Heart left ventricle (tissue), 13 donors: ENCODE measurements at regions not wholly inside any gene's neighbourhood (a gene's known extent, or its start where the extent isn't known, plus 50 kb on each side); places are given as distances from the start of the nearest gene placed in this dataset.
"Not testable (repeated sequence)": the region's sequence is repeated elsewhere in the genome, so short reads cannot be mapped to it uniquely, and the experiment has no call there.

ENCODE experiments used
- POLR2A ChIP-seq, 2 donors: fragments of 450-650 bp; IDR thresholded peaks; one replicate each; pipeline ENCODE4 v1.6.1; 2017; ENCODE audit warnings: antibody characterized with exemption in 2 of 2, mild to moderate bottlenecking in 2 of 2, moderate library complexity in 2 of 2
- TF ChIP-seq, protein P1 (sequence below), 12 donors: fragments of 200-600 bp; sonication (generic) in 4 of 12; IDR thresholded peaks; one replicate each; pipeline versions ENCODE4 v1.5.0 to v1.8.0; 2018 to 2022; ENCODE audit warnings: antibody characterized with exemption in 12 of 12, mild to moderate bottlenecking in 5 of 12
- donor health status: ischemic (EF 13 %, LVEDD 7.1; RV severe dilation, severe dysfunction).
- donor health status: DM: no; HTN: yes; CAD: no.
- donor health status: DM: no; HTN: no; CAD: no.
- donor health status: ischemic (EF 25% LVEDD 6.9; RV normal size, moderate dysfunction).
- donor health status: ischemic (EF 25% LVEDD 5.7; RV mildly dilated, moderate dysfunction).
- donor health status: ischemic (EF 35%, LVEDD 5.7; RV mildly dilated, moderate dysfunction).
- donor health status: nonischemic (EF 11% LVEDD 7.7; RV severe dilation, severe dysfunction).
- donor health status: DM: yes; HTN: yes; CAD: no.
- donor health status: PGD.
- donor health status: ischemic (EF 29% LVEDD 5.4; RV normal size, mild dysfunction).
- donor health status: nonischemic (EF 23%, LVEDD 6.1; RV moderate dilation, normal function).

DNA sequence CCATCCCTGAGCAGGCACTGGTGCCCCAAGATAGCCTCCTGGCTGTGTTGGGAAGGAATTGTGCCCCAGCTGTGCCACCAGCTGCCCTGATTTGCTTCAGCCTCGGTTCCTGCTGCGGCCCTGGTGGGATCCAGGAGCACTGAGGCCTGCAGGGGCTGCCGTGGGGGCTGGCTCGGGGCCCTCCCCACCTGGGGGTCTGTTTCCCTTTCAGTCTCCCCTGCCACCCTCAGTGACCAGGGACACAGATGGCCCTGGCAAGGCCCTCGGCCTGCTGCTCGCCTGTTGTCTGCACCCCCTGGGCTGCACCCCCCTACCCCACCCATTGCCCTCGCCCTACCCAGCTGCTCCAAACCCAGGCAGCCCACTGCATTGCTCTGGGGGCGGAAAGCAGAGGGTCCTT lies 483.8 kb downstream of the TUBA3C start:
- TF ChIP-seq, protein P1, sequence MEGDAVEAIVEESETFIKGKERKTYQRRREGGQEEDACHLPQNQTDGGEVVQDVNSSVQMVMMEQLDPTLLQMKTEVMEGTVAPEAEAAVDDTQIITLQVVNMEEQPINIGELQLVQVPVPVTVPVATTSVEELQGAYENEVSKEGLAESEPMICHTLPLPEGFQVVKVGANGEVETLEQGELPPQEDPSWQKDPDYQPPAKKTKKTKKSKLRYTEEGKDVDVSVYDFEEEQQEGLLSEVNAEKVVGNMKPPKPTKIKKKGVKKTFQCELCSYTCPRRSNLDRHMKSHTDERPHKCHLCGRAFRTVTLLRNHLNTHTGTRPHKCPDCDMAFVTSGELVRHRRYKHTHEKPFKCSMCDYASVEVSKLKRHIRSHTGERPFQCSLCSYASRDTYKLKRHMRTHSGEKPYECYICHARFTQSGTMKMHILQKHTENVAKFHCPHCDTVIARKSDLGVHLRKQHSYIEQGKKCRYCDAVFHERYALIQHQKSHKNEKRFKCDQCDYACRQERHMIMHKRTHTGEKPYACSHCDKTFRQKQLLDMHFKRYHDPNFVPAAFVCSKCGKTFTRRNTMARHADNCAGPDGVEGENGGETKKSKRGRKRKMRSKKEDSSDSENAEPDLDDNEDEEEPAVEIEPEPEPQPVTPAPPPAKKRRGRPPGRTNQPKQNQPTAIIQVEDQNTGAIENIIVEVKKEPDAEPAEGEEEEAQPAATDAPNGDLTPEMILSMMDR (IDR thresholded peaks at IDR 0.05), result not testable (repeated sequence)
- TF ChIP-seq POLR2A (IDR thresholded peaks at IDR 0.05), result not testable (repeated sequence)
